Mammary epithelial cell (primary cell): ENCODE measurements at regions not wholly inside any gene's neighbourhood (a gene's known extent, or its start where the extent isn't known, plus 50 kb on each side); places are given as distances from the start of the nearest gene placed in this dataset.

Experiments
- EZH2 ChIP-seq: IDR thresholded peaks from 2 replicates; pipeline ENCODE4 v1.6.1; 2012; ENCODE audit warnings: low read length, inconsistent platforms, borderline replicate concordance
- TF ChIP-seq, protein P1 (sequence below), 2 donors: IDR thresholded peaks in 1 of 2; conservative IDR thresholded peaks in 1 of 2; 2 replicates each; pipeline ENCODE4 v1.5.1; 2011 to 2012; ENCODE audit warnings: inconsistent platforms in 2 of 2, low read length in 2 of 2, mild to moderate bottlenecking in 2 of 2, control low read depth in 1 of 2, low read depth in 1 of 2; ENCODE audit not compliant: insufficient read depth in 1 of 2; ENCODE audit errors: extremely low read depth in 1 of 2

DNA sequence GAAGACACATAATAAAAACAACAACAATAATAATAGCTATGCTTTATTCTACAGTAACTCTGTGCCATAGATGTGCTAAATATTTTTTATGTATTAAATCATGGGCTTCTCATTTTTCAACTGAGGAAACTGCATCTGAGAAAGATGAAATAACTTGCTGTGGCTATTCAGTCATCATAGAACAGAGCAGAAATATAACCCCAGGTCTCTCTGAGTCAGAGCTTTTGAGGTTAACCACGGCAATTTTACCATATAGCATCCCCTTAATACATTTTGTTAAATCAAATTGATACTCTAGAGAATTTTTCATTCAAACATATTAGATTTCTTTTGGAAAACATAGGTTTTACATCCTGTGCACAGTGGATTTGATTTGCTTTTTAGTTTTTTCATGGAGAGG, 586.6 kb upstream of the KLHL29 start:
- TF ChIP-seq, protein P1, sequence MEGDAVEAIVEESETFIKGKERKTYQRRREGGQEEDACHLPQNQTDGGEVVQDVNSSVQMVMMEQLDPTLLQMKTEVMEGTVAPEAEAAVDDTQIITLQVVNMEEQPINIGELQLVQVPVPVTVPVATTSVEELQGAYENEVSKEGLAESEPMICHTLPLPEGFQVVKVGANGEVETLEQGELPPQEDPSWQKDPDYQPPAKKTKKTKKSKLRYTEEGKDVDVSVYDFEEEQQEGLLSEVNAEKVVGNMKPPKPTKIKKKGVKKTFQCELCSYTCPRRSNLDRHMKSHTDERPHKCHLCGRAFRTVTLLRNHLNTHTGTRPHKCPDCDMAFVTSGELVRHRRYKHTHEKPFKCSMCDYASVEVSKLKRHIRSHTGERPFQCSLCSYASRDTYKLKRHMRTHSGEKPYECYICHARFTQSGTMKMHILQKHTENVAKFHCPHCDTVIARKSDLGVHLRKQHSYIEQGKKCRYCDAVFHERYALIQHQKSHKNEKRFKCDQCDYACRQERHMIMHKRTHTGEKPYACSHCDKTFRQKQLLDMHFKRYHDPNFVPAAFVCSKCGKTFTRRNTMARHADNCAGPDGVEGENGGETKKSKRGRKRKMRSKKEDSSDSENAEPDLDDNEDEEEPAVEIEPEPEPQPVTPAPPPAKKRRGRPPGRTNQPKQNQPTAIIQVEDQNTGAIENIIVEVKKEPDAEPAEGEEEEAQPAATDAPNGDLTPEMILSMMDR (conservative IDR thresholded peaks at IDR 0.05 in 1 of 2, IDR thresholded peaks at IDR 0.05 in 1 of 2; ENCODE audit: extremely low read depth in 1 of 2, insufficient read depth in 1 of 2, low read depth in 1 of 2, low read length in 2 of 2), result no peak
- no peak for TF ChIP-seq EZH2
